IMR-90 (cell line): ENCODE measurements at regions not wholly inside any gene's neighbourhood (a gene's known extent, or its start where the extent isn't known, plus 50 kb on each side); places are given as distances from the start of the nearest gene placed in this dataset.

ENCODE experiments used
- ATAC-seq: fragments of 200-7000 bp; cut with Tn5 transposase; 2 replicates; pipeline ENCODE4 v1.9.1; 2020; ENCODE audit warnings: low read depth, mild to moderate bottlenecking, moderate library complexity
- BruUV-seq: library from RNA; stranded (reverse); fragments of 400-500 nt; replicated peaks from 2 replicates; lab custom pipeline; 2021; lab: Mats Ljungman, UMichigan
- CTCF ChIA-PET: fragments of 300-600 bp; formaldehyde crosslinking; extraction: SDS; loops from one replicate; lab custom pipeline; 2021; ENCODE audit warnings: antibody characterized with exemption; lab: Yijun Ruan, JAX
- POLR2A ChIA-PET: fragments of 300-600 bp; sonication (Branson Sonifier 250); formaldehyde crosslinking; loops from one replicate; lab custom pipeline; 2022; ENCODE audit warnings: antibody characterized with exemption; ENCODE audit not compliant: unreplicated experiment; lab: Charles Lee
- DNase-seq: peaks from one replicate; pipeline ENCODE4 v3.0.0; 2013
- H2AFZ ChIP-seq: replicated peaks from 2 replicates; pipeline ENCODE3; 2013; ENCODE audit warnings: low read length, mild to moderate bottlenecking; ENCODE audit not compliant: poor library complexity
- H2AK5ac ChIP-seq: 2 replicates; pipeline ENCODE4 v1.6.1; 2013; ENCODE audit warnings: low read depth, low read length, inconsistent platforms
- H2AK9ac ChIP-seq: replicated peaks from 2 replicates; pipeline ENCODE3; 2013; ENCODE audit warnings: mild to moderate bottlenecking, low read depth, low read length, moderate library complexity; ENCODE audit not compliant: poor library complexity
- H2BK120ac ChIP-seq: 2 replicates; pipeline ENCODE4 v1.6.1; 2013; ENCODE audit warnings: low read depth, low read length, inconsistent platforms
- H2BK15ac ChIP-seq: 3 replicates; pipeline ENCODE4 v1.6.1; 2013; ENCODE audit warnings: low read depth, low read length, inconsistent platforms
- H2BK20ac ChIP-seq: 2 replicates; pipeline ENCODE4 v1.6.1; 2013; ENCODE audit warnings: low read depth, mild to moderate bottlenecking, inconsistent platforms, low read length, moderate library complexity
- H2BK5ac ChIP-seq: 2 replicates; pipeline ENCODE4 v1.6.1; 2013; ENCODE audit warnings: mild to moderate bottlenecking, low read depth, low read length, inconsistent platforms; ENCODE audit not compliant: poor library complexity, severe bottlenecking
- H3K14ac ChIP-seq: replicated peaks from 2 replicates; pipeline ENCODE4 v1.6.1; 2013; ENCODE audit warnings: low read depth, low read length, inconsistent platforms
- H3K18ac ChIP-seq: 2 replicates; pipeline ENCODE4 v1.6.1; 2013; ENCODE audit warnings: low read depth, low read length, control low read depth
- H3K23ac ChIP-seq: 2 replicates; pipeline ENCODE4 v1.6.1; 2013; ENCODE audit warnings: low read depth, low read length, inconsistent platforms
- H3K27ac ChIP-seq: 2 replicates; pipeline ENCODE4 v1.5.1; 2013; ENCODE audit warnings: mild to moderate bottlenecking, control low read depth, low read length; ENCODE audit not compliant: insufficient read depth
- H3K27me3 ChIP-seq: 2 replicates; pipeline ENCODE4 v1.6.1; 2013; ENCODE audit warnings: low read length; ENCODE audit not compliant: control insufficient read depth, insufficient read depth
- H3K36me3 ChIP-seq: 2 replicates; pipeline ENCODE4 v1.6.1; 2013; ENCODE audit warnings: low read length, mixed read lengths; ENCODE audit not compliant: control insufficient read depth, insufficient read depth
- H3K4ac ChIP-seq: 2 replicates; pipeline ENCODE4 v1.6.1; 2013; ENCODE audit warnings: low read depth, low read length, inconsistent platforms
- H3K4me1 ChIP-seq: 2 replicates; pipeline ENCODE4 v1.6.1; 2013; ENCODE audit warnings: low read length, mixed read lengths; ENCODE audit not compliant: control insufficient read depth, insufficient read depth
- H3K4me2 ChIP-seq: 2 replicates; pipeline ENCODE4 v1.6.1; 2013; ENCODE audit warnings: low read depth, mild to moderate bottlenecking, control low read depth, low read length, moderate library complexity
- H3K4me3 ChIP-seq: 2 replicates; pipeline ENCODE4 v1.5.1; 2013; ENCODE audit warnings: low read depth, mild to moderate bottlenecking, control low read depth, low read length, moderate library complexity; ENCODE audit not compliant: insufficient read depth
- H3K56ac ChIP-seq: 2 replicates; pipeline ENCODE4 v1.6.1; 2013; ENCODE audit warnings: low read length, inconsistent platforms; ENCODE audit not compliant: insufficient read depth; ENCODE audit errors: extremely low read depth
- H3K79me1 ChIP-seq, 2 experiments: 2 replicates each; pipeline ENCODE4 v1.6.1; 2013; ENCODE audit warnings: low read length in 2 of 2, inconsistent platforms in 1 of 2, low read depth in 1 of 2
- H3K9ac ChIP-seq: 2 replicates; pipeline ENCODE4 v1.6.1; 2013; ENCODE audit warnings: low read depth, low read length, control low read depth
- H3K9me1 ChIP-seq: 2 replicates; pipeline ENCODE4 v1.6.1; 2013; ENCODE audit warnings: low read length, inconsistent platforms; ENCODE audit not compliant: insufficient read depth
- H3K9me3 ChIP-seq: 2 replicates; pipeline ENCODE4 v1.6.1; 2013; ENCODE audit warnings: low read length; ENCODE audit not compliant: control insufficient read depth, insufficient read depth
- H4K20me1 ChIP-seq: 2 replicates; pipeline ENCODE4 v1.6.1; 2013; ENCODE audit warnings: low read length, inconsistent platforms; ENCODE audit not compliant: insufficient read depth
- H4K5ac ChIP-seq: 2 replicates; pipeline ENCODE4 v1.6.1; 2013; ENCODE audit warnings: mild to moderate bottlenecking, low read depth, low read length, control low read depth
- H4K8ac ChIP-seq, 2 experiments: 2 replicates each; pipeline ENCODE4 v1.6.1; 2013; ENCODE audit warnings: low read depth in 2 of 2, low read length in 2 of 2, control low read depth in 1 of 2, inconsistent platforms in 1 of 2
- H4K91ac ChIP-seq: 2 replicates; pipeline ENCODE4 v1.6.1; 2013; ENCODE audit warnings: low read depth, low read length, inconsistent platforms; ENCODE audit not compliant: insufficient read depth
- CHD1 ChIP-seq: IDR thresholded peaks from 2 replicates; pipeline ENCODE4 v1.6.1; 2012; ENCODE audit warnings: low read depth, low read length, improper control_type of control experiment
- FOS ChIP-seq: fragments of 150-350 bp; IDR thresholded peaks from 2 replicates; pipeline ENCODE4 v1.6.1; 2016; ENCODE audit warnings: low read depth, low read length
- POLR2A ChIP-seq: IDR thresholded peaks from 2 replicates; pipeline ENCODE4 v1.6.1; 2012; ENCODE audit warnings: mild to moderate bottlenecking, low read depth, low read length
- RFX5 ChIP-seq: IDR thresholded peaks from 2 replicates; pipeline ENCODE4 v1.8.0; 2012; ENCODE audit warnings: low read depth, mild to moderate bottlenecking, low read length, moderate library complexity
- WGBS, 2 experiments: methylation state at CpG; one replicate each; pipeline versions ENCODE4 v1.1.5 to v1.1.7; 2013; ENCODE audit warnings: missing lambda C conversion rate in 2 of 2; ENCODE audit not compliant: insufficient read length in 1 of 2; ENCODE audit errors: extremely low coverage in 2 of 2; 5-methylcytosine and 5-hydroxymethylcytosine counted together
- dilution Hi-C: fragments of 300-500 bp; cut with HindIII; formaldehyde crosslinking; loops from one replicate; pipeline ENCODE4 v1.14.3; 2018; ENCODE audit warnings: low sequenced_read_pairs; ENCODE audit not compliant: unreplicated experiment
- in situ Hi-C: fragments of 300-500 bp; cut with MboI; formaldehyde crosslinking; loops from 3 replicates; pipeline ENCODE4 v1.14.3; 2019; ENCODE audit warnings: low sequenced_read_pairs, inconsistent platforms, mixed read lengths
- intact Hi-C: fragments of 100-400 bp; cut with micrococcal nuclease; formaldehyde crosslinking; loops from 2 replicates; pipeline ENCODE4 v1.10.0; 2022
- TF ChIP-seq, protein P1 (sequence below): fragments of 150-350 bp; IDR thresholded peaks from 2 replicates; pipeline ENCODE4 v1.6.1; 2016; ENCODE audit warnings: low read depth, mild to moderate bottlenecking, low read length, moderate library complexity, borderline replicate concordance
- TF ChIP-seq, protein P2 (sequence below): conservative IDR thresholded peaks from 2 replicates; pipeline ENCODE4 v1.5.1; 2012; ENCODE audit warnings: mild to moderate bottlenecking, low read depth, low read length, improper control_type of control experiment

DNA sequence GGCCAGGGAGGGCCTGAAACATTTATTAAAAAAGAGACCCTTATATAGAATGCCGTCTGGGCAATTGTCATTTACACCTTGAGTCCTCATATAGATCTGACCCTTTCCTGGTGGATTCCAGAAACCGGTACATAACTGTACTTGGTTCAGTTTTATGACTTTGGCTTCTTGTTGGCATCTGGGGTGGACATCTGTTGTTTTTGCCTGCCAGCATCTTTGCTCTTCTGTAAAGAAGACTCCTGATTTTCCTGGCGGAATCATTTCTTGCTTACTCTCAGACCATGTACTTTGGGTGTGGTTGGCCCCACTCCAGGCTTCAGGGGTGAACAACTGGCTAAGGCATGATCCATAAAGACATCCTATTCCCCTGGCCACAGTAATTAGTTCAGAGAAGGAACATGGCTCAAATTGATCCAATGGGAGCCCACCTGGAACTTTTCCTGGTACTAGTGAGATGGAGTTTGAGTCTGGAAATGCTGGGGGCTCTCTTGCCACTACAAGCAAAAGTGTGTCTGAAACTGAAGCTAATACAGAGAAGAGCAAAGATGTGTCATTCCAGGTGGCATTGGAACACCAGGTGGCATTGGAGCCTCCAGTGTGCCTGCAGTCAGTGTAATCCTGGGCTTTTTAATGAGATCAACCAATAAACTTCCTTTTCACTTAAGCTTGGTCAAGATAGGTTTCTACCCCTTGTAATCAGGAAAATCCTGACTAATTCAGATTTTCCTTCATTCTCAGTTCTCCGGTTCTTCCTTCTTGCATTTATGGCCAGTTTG, 332.5 kb upstream of the CAMK1G start:
- intact Hi-C loops = no loop called here
- H4K91ac ChIP-seq = no peak overlapping the region
- no peak overlapping the region for H3K23ac ChIP-seq
- H2BK15ac ChIP-seq = no peak overlapping the region
- ATAC-seq (no peak), DNase-seq (no peak)
- H2BK20ac ChIP-seq = no peak overlapping the region
- in situ Hi-C loops = no loop called here
- H3K27me3 ChIP-seq = no peaks in the 10 kb centered on the region
- no peak overlapping the region for H3K4me2 ChIP-seq
- no peak overlapping the region for H3K18ac ChIP-seq
- H3K9me1 ChIP-seq = no peaks in the 10 kb centered on the region
- BruUV-seq = no TSS peak
- no peak overlapping the region for H3K27ac ChIP-seq
- no peak overlapping the region for H2BK120ac ChIP-seq
- no peaks in the 10 kb centered on the region for H3K79me1 ChIP-seq
- H2AFZ ChIP-seq = no peak overlapping the region
- POLR2A ChIA-PET = no interaction called here
- H3K9me3 ChIP-seq = no peaks in the 10 kb centered on the region
- dilution Hi-C loops = no loop called here
- H4K20me1 ChIP-seq = no peaks in the 10 kb centered on the region
- no CpG with 5 or more reads among the region's 4 CpGs for WGBS, 2 experiments
- H4K8ac ChIP-seq = no peak overlapping the region
- H2BK5ac ChIP-seq = no peak overlapping the region
- CTCF ChIA-PET = interaction anchor here (0.5 to 1.7 kb wide), 3 partner anchors 184 to 606 kb away, joined by 3 to 4 read pairs (median 3); no protein-coding TSS in a partner anchor
- no peak overlapping the region for H4K5ac ChIP-seq
- H3K9ac ChIP-seq = no peak overlapping the region
- no peak overlapping the region for H2AK5ac ChIP-seq
- no peak overlapping the region for H2AK9ac ChIP-seq
- H3K36me3 ChIP-seq = no peaks in the 10 kb centered on the region
- TF ChIP-seq, protein P1, sequence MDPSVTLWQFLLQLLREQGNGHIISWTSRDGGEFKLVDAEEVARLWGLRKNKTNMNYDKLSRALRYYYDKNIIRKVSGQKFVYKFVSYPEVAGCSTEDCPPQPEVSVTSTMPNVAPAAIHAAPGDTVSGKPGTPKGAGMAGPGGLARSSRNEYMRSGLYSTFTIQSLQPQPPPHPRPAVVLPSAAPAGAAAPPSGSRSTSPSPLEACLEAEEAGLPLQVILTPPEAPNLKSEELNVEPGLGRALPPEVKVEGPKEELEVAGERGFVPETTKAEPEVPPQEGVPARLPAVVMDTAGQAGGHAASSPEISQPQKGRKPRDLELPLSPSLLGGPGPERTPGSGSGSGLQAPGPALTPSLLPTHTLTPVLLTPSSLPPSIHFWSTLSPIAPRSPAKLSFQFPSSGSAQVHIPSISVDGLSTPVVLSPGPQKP = no peak
- TF ChIP-seq POLR2A (no peak), CHD1 (no peak), RFX5 (no peak), FOS (no peak)
- TF ChIP-seq, protein P2, sequence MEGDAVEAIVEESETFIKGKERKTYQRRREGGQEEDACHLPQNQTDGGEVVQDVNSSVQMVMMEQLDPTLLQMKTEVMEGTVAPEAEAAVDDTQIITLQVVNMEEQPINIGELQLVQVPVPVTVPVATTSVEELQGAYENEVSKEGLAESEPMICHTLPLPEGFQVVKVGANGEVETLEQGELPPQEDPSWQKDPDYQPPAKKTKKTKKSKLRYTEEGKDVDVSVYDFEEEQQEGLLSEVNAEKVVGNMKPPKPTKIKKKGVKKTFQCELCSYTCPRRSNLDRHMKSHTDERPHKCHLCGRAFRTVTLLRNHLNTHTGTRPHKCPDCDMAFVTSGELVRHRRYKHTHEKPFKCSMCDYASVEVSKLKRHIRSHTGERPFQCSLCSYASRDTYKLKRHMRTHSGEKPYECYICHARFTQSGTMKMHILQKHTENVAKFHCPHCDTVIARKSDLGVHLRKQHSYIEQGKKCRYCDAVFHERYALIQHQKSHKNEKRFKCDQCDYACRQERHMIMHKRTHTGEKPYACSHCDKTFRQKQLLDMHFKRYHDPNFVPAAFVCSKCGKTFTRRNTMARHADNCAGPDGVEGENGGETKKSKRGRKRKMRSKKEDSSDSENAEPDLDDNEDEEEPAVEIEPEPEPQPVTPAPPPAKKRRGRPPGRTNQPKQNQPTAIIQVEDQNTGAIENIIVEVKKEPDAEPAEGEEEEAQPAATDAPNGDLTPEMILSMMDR = no peak
- no peak overlapping the region for H3K56ac ChIP-seq
- H3K4me1 ChIP-seq = no peaks in the 10 kb centered on the region
- H3K4me3 ChIP-seq = no peak overlapping the region
- H3K14ac ChIP-seq = no peak overlapping the region
- no peak overlapping the region for H3K4ac ChIP-seq
